Skeletal muscle tissue (tissue), 3 donors: ENCODE measurements at regions not wholly inside any gene's neighbourhood (a gene's known extent, or its start where the extent isn't known, plus 50 kb on each side); places are given as distances from the start of the nearest gene placed in this dataset.

ENCODE experiments used
- H3K27ac ChIP-seq: one replicate; pipeline ENCODE4 v1.7.0; 2013; ENCODE audit warnings: mild to moderate bottlenecking, low read depth, low read length, inconsistent platforms
- H3K27me3 ChIP-seq, 3 donors: one replicate each; pipeline ENCODE4 v1.7.0; 2013; ENCODE audit warnings: low read length in 3 of 3; ENCODE audit not compliant: control insufficient read depth in 3 of 3, insufficient read depth in 3 of 3
- H3K36me3 ChIP-seq, 3 donors: one replicate each; pipeline ENCODE4 v1.7.0; 2013; ENCODE audit warnings: low read length in 3 of 3; ENCODE audit not compliant: control insufficient read depth in 3 of 3, insufficient read depth in 3 of 3
- H3K4me1 ChIP-seq, 3 donors: one replicate each; pipeline ENCODE4 v1.7.0; 2013; ENCODE audit warnings: low read length in 3 of 3, mild to moderate bottlenecking in 3 of 3; ENCODE audit not compliant: control insufficient read depth in 3 of 3, insufficient read depth in 3 of 3
- H3K4me3 ChIP-seq, 3 donors: one replicate each; pipeline ENCODE4 v1.7.0; 2013; ENCODE audit warnings: low read length in 3 of 3
- H3K9ac ChIP-seq, 3 donors: one replicate each; pipeline ENCODE4 v1.7.0; 2013; ENCODE audit warnings: low read length in 3 of 3, mild to moderate bottlenecking in 3 of 3, moderate library complexity in 2 of 3, low read depth in 1 of 3
- H3K9me3 ChIP-seq, 3 donors: one replicate each; pipeline ENCODE4 v1.7.0; 2013; ENCODE audit warnings: low read length in 3 of 3; ENCODE audit not compliant: control insufficient read depth in 3 of 3
- donor health status: Osteomylitis.

DNA sequence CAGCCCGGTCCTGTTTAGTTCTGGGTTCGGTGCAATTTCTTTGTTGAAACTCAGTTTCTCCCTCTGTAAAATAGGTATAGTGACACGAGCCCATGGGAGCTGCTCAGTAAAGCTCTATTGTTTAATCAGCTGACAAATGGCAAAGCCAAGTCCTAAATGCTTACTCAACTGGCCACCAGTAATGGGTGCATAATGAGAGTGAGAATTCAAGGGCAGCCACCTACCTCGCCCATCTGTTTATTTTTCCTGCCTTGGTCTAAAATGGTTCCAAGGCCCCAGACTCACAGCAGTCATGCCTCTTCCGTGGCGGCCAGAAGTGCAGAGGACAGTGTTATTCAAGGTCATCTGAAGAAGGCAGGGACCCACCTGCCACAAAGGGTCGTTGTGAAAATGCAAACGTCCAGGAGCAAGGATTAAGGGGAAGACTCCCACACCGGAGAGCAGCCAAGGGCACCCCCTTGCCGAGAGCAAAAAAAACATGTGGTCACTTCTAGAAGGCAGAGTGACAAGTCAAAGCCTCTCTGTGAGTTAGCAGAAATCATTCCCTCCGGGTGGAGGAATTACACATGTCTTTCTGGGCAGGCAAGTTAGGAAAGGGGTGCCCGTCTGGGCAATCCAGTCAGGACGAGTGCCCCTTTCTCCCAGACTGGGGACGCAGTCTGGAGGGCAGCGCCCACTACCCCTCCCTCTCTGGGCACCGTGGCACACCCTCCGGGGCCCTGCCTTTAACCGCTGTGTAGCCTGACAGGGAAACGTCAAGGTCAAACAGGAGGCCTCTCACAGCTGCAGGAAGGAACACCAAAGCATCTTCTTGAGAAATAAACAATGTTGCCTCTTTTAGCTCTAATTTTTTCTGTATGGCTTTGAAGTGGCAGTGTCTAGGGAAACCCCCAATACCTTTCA is 186.2 kb downstream of the FOXO1 start:
- H3K4me1 ChIP-seq, result peaks cover 19 to 21% (median 20%) of the 10 kb centered on the region in 3 donors
- no peaks in the 10 kb centered on the region for H3K27me3 ChIP-seq
- no peaks in the 10 kb centered on the region for H3K36me3 ChIP-seq
- H3K9me3 ChIP-seq, result no peaks in the 10 kb centered on the region
- H3K9ac ChIP-seq, result no peak overlapping the region
- no peak overlapping the region for H3K27ac ChIP-seq
- H3K4me3 ChIP-seq, result no peak overlapping the region

DNA sequence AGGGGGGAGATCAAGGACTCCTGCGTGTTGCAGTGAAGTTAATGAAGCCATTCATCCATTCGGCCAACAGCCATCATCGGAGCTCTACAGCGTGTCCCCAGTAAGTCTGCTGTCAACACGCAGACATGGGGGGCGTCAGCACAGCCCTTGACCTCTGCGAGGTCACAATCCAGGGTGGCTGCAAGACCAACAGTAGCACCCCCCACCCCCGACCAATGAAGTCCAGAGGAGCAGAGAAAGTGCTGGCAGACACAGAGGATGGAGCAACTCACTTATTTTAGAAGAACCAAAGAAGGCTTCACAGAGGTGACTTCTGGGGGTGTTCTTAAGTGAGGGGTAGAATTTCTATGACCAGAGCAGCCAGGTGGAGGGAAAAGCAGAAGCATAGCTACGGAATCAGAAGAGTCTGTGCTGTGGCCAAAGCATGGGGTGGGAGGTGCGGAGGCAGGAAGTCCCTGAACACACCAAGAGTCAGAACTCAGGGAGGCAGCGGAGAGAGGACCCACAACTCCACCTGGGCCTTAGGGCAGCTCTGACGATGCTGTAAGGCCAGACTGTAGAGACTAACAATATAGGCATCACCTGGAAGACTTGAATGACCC is 185.4 kb downstream of the FOXO1 start:
- peaks cover 19 to 21% (median 20%) of the 10 kb centered on the region in 3 donors for H3K4me1 ChIP-seq
- no peak overlapping the region for H3K4me3 ChIP-seq
- H3K27ac ChIP-seq, result no peak overlapping the region
- H3K9ac ChIP-seq, result no peak overlapping the region
- no peaks in the 10 kb centered on the region for H3K27me3 ChIP-seq
- no peaks in the 10 kb centered on the region for H3K36me3 ChIP-seq
- no peaks in the 10 kb centered on the region for H3K9me3 ChIP-seq

DNA sequence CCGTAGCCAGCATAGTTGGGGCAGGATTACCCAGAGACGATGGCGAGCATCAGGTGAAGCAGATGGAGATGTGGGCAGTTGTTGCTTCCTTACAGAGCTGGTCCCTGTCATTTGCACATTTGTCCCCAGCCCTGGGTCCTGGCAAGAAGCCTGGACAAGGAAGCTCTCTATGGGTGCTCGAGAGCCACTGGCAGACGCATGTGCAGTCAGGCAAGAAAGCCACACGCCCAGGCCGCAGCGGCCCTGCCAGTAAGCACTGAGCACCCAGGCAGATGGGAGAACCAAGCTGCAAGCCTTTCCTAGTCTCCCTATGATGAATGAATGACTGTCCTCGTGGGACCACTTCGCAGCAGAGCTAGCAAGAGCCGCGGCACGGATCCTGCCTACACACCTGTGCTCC is 182.8 kb downstream of the FOXO1 start:
- no peaks in the 10 kb centered on the region for H3K9me3 ChIP-seq

DNA sequence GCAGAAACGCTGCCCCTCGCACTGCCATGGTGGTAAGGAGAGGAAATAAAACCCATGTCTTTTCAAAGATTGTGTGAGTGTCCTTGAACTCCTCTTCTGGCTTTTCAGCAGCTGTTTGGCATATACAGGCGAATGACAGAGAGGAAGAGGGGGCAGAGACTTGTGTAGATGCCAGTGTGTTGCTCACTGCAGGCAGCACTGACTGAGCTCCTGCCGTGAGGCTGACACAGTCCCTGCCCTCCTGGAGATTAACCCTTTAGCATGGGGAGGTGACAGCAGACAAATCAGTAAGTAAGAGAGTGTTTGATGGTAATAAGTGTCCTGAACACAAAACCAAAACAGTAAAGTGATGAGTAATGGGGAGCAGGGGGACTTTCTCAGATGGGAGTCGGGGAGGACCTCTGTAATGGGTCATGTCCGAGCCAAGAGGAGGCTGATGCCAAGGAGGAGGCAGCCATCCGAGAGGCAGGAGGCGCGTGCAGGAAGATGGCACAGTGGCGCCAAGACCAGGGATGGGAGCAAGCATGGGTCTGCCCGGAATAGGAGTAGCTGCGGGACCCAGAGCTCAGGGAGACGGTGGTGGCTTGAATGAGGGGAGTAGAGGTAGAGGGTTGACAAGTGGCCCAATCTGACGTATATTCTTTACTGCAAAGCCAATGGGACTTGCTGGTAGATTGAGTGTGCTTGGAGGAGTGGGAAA is 182.2 kb downstream of the FOXO1 start:
- H3K36me3 ChIP-seq, result no peaks in the 10 kb centered on the region
- peak overlapping the region in 1 of 3 donors; percentile 45 for H3K4me3 ChIP-seq
- H3K9me3 ChIP-seq, result no peaks in the 10 kb centered on the region
- peaks cover 10 to 15% (median 12%) of the 10 kb centered on the region in 3 donors for H3K4me1 ChIP-seq
- no peak overlapping the region for H3K9ac ChIP-seq
- no peak overlapping the region for H3K27ac ChIP-seq
- H3K27me3 ChIP-seq, result no peaks in the 10 kb centered on the region

More for the DNA sequence above, 182.8 kb downstream of the FOXO1 start:
- Histone ChIP-seq H3K4me3 (peak overlapping the region in 1 of 3 donors; percentile 45), H3K4me1 (peaks cover 10 to 15% (median 12%) of the 10 kb centered on the region in 3 donors), H3K27me3 (no peaks in the 10 kb centered on the region), H3K9ac (no peak overlapping the region), H3K36me3 (no peaks in the 10 kb centered on the region), H3K27ac (no peak overlapping the region)

DNA sequence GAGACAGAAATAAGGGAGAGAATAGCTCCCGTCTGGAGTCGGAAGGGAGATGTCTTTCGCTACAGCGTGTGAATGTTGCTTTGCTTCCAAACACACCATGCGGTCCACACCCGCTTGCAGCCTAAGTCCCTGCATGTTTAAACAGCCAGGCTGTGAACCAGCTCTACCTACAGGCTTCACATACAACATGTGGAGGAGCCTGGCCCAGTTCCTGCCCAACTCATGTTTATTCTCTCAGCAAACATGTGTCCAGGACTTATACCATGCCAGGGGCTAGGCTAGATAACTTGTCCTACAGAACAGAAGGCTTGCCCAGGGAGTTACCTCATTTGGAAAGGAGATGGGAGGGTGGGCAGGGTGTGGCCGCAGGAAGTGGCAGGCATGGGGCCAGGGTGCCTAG is 181.5 kb downstream of the FOXO1 start:
- Histone ChIP-seq H3K4me3 (no peak overlapping the region), H3K9ac (no peak overlapping the region), H3K4me1 (peaks cover 10 to 15% (median 12%) of the 10 kb centered on the region in 3 donors), H3K9me3 (no peaks in the 10 kb centered on the region), H3K36me3 (no peaks in the 10 kb centered on the region), H3K27ac (no peak overlapping the region), H3K27me3 (no peaks in the 10 kb centered on the region)

- no peak overlapping the region for H3K4me3 ChIP-seq
- H3K9ac ChIP-seq, result no peak overlapping the region
- no peaks in the 10 kb centered on the region for H3K36me3 ChIP-seq
- H3K9me3 ChIP-seq, result no peaks in the 10 kb centered on the region
- no peaks in the 10 kb centered on the region for H3K27me3 ChIP-seq
- H3K4me1 ChIP-seq, result peaks cover 6 to 12% (median 10%) of the 10 kb centered on the region in 3 donors
- H3K27ac ChIP-seq, result no peak overlapping the region
Measured at GRCh38 chr13:40485611-40486517, 180.6 kb downstream of the FOXO1 start.

GRCh38 chr13:40486518-40487163 is 179.8 kb downstream of the FOXO1 start:
- Histone ChIP-seq H3K4me3 (no peak overlapping the region), H3K27me3 (no peaks in the 10 kb centered on the region), H3K9ac (no peak overlapping the region), H3K9me3 (no peaks in the 10 kb centered on the region), H3K4me1 (peaks cover 6 to 12% (median 10%) of the 10 kb centered on the region in 3 donors), H3K36me3 (no peaks in the 10 kb centered on the region), H3K27ac (no peak overlapping the region)

DNA sequence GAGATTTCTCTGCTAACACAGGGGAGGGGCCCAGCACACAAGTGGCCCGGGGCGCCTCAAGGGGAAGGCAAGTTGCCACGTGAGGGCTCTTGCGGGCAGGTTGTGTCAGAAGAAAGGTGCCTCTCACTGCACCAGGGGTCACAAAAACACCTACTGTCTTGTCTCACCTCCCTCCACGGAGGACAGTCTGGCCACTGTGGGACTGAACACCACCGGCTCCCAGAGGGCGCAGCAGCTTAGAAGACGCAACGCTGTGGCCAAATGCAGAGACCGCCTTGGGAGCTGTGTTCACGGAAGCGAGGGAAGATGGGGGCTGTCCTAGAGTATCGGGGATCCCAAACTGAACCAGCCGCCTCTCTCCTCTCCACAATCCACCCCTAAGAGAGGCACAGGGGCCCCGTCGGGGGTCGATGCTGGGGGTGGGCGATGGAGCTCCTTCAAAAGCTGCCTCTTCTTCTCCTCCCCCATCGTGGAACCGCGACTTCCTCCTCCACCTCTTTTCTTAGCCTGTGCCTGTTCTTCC is 177.5 kb downstream of the FOXO1 start:
- Histone ChIP-seq H3K27me3 (no peaks in the 10 kb centered on the region), H3K4me3 (no peak overlapping the region), H3K4me1 (peaks cover 6 to 8% (median 6%) of the 10 kb centered on the region in 3 donors), H3K27ac (no peak overlapping the region), H3K9me3 (no peaks in the 10 kb centered on the region), H3K36me3 (no peaks in the 10 kb centered on the region), H3K9ac (no peak overlapping the region)
